ENCODE measurements at regions not wholly inside any gene's neighbourhood (a gene's known extent, or its start where the extent isn't known, plus 50 kb on each side); places are given as distances from the start of the nearest gene placed in this dataset.
"Not testable (repeated sequence)": the region's sequence is repeated elsewhere in the genome, so short reads cannot be mapped to it uniquely, and the experiment has no call there.

DNA sequence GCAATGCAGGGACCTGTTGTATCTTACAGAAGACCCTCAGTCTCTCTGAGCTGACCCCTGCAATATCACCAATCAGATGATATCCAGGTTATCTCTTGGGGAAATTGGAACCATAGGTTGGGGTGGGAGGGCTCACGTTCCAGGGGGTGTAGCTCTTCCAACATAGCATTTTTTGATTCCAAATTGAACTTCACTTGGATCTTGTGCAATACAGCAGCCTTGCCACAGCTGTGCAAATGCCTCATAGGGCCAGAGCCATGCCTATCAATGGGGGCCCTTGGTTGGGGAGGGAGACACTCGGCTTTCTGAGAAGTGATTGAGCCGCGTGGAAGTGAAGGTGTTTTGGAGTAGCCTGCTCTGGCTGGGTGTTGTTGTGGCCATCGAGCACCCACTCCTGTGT is 117.2 kb upstream of the PITX1 start:
- no peak for DNase-seq (ENCODE audit: low read depth)
- H3K4me3 ChIP-seq (ENCODE audit: low read depth, low read length), result no peak overlapping the region

DNA sequence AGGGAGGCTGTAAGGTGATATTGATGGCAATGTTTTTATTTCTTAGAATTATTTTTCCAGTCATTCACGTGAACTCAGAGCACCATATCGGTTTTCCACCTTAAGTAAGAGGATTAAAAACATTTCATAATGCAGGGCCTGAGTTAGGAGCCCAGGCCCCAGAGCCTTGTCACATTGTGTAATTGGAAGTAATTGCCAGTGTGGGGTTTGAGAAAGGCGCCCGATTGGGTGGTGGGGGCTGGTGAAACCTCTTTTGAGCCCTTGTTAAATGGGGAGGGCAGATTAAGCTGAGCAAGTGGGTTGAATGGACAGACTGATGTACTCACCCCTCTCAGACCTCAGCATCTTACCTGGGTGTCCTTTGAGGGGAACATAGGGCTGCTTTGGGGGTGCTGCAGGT is 116.7 kb upstream of the PITX1 start:
- no peak overlapping the region for H3K4me3 ChIP-seq (ENCODE audit: low read depth, low read length)
- no peak for DNase-seq (ENCODE audit: low read depth)

GRCh38 chr5:135149956-135150723 is 116.1 kb upstream of the PITX1 start:
- no peak for DNase-seq (ENCODE audit: low read depth)
- H3K4me3 ChIP-seq (ENCODE audit: low read depth, low read length), result no peak overlapping the region

GRCh38 chr5:135149229-135149955 is 115.4 kb upstream of the PITX1 start:
- no peak for DNase-seq (ENCODE audit: low read depth)
- no peak overlapping the region for H3K4me3 ChIP-seq (ENCODE audit: low read depth, low read length)

GRCh38 chr5:135147294-135148090 is 113.5 kb upstream of the PITX1 start:
- H3K4me3 ChIP-seq (ENCODE audit: low read depth, low read length), result no peak overlapping the region
- DNase-seq (ENCODE audit: low read depth), result no peak

DNA sequence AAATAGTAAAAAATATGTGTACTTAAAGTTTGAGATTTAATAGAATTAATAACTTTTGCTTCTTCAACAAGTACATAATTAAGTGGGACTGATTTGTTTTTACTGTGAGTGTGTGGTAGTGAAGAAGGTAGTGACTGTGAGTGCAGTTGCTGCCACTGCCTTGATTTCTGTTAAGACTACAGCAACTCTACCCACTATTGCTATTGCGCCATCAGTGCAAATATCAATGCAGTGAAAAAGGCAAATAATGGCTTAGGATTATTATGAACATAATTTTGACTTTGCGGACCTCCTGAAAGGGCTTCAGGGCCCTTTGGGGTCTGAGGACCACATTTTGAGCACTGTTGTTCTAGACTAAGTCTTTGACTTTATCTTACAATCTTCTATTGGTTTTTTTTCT is 112.0 kb upstream of the PITX1 start:
- no peak for DNase-seq (ENCODE audit: low read depth)
- no peak overlapping the region for H3K4me3 ChIP-seq (ENCODE audit: low read depth, low read length)

DNA sequence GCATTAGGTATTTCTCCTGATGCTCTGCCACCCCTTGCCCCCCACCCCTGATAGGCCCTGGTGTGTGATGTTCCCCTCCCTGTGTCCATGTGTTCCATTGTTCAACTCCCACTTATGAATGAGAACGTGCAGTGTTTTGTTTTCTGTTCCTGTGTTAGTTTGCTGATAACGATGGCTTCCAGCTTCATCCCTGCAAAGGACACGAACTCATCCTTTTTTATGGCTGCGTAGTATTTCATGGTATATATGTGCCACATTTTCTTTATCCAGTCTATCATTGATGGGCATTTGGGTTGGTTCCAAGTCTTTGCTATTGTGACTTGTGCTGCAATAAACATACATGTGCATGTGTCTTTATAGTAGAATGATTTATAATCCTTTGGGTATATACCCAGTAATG is 109.7 kb upstream of the PITX1 start:
- DNase-seq (ENCODE audit: low read depth); H3K4me3 ChIP-seq (ENCODE audit: low read depth, low read length): not testable (repeated sequence)

- no peak for DNase-seq (ENCODE audit: low read depth)
- no peak overlapping the region for H3K4me3 ChIP-seq (ENCODE audit: low read depth, low read length)
These were observed 107.6 kb upstream of the PITX1 start for GRCh38 chr5:135141303-135142268.

DNA sequence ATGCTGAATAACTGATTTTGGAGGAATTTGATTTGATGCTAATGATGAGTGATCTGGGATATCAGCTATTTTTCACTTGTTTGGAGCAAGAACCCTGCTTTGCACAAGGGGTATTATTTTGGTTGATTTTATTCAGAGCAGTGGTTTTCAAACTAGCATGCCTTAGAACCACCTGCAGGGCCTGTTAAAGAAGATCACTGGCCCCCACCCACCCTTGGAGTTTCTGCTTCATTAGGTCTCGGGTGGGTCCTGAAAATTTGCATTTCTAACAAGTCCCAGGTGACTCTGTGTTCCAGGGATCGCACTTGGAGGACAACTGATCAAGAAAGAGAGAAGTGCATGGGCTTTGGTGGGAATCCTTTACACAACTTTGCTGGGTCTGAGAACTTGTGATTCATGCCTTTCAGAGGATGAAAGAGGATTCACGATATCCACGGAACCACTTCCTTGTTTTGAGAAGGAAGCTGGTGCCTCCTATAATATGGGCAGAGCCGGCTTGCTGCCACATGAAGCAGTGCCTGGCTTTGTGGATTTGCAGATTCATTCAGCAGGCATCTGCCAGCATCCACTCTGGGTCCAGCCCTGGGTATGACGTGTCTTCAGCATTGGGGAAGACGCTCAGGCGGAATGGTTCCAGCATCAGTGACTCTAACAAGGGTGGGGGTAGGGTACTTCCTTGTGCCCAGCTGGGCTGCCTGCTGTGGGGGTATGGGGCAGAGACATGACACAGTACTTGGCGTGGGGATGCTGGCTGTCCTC is 106.6 kb upstream of the PITX1 start:
- no peak overlapping the region for H3K4me3 ChIP-seq (ENCODE audit: low read depth, low read length)
- DNase-seq (ENCODE audit: low read depth), result peak; percentile 38

DNA sequence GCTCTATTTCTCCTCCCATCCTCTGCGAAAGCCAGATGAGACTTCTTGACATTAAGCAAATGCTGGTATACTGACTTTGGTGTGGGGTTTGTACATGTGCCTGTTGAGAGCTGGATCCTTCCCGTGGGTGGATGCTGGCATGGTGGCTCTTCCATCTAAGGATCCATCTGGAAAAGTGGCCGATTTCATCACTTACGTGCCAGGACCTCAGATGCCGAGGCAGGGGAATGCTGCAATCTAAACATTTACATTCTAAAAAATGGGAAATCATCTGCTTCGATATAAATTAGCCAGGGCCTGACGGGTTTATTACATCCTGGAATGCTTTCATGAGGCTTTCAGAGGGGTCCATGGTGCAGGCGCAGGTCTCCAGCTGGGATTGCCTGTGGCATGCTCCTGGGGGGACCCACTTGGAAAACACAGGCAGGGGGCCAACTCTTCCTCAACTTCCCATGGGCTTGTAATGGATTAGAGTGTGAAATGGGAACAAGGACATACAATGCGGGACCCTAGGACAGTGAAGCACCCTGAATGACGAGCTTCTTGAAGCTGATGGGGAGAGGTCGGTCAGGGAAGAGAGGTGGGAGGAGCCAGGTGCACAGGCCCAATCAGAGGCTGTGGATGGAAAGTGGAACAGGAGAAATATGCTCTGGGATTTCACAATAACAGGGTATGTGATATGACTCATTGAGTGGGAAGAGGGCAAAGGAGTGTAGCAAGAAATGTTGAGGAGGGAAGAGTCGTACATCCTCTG is 105.5 kb upstream of the PITX1 start:
- DNase-seq (ENCODE audit: low read depth), result peak; percentile 81
- H3K4me3 ChIP-seq (ENCODE audit: low read depth, low read length), result no peak overlapping the region

DNA sequence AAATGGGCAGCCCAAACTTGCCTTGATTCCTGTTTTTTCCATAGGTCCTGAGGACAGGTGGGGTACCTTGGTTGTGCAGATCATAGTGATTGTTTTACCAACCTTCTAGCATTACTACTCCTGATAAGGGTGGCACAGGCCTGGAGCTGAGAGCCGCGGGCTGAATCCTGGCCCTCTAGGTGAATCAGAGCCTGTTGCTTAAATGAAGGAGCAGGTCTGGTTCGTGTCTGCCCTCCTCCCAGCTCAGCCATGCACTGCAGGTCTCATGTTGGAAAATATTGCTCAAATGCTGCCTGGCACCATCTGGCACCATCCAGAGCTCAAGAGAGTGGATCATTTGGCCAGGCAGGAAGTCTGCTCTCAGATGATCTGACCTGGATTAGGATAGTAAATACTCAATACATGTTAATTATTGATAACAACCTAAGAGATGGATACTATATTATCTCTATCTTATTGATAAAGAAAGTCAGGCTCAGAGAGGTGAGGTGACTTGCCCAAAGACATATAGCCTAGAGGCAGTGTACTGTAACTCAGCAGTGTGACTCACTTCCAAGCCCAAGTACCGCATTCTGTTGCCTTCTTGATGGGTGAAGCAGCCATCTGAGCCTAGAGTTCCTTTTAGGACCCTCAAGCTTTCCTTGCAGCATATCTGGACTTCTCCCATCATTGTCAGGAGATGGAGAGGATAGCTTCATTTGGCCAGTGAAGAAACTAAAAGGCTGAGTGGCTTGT is 104.3 kb upstream of the PITX1 start:
- no peak overlapping the region for H3K4me3 ChIP-seq (ENCODE audit: low read depth, low read length)
- DNase-seq (ENCODE audit: low read depth), result no peak

GRCh38 chr5:135137146-135137915 is 103.3 kb upstream of the PITX1 start:
- no peak overlapping the region for H3K4me3 ChIP-seq (ENCODE audit: low read depth, low read length)
- DNase-seq (ENCODE audit: low read depth), result no peak

DNA sequence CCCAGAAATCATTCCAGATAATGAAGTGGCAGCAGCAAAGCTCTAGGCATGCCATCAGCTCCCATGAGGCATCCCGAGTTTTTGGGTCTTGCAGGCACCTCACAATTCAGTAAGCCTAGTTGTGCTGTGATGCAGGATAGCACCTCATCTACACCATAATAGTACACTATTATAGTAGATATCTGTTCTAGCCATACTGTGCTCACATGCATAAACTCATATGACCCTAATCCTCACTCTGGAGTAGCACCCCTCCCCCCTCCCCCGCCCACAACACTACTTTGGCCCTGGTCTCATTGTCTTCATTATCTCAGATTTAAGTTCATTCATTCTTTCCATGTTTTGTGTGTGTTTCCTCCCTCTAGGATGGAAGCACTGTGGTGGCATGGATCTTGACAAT is 102.5 kb upstream of the PITX1 start:
- DNase-seq (ENCODE audit: low read depth), result no peak
- H3K4me3 ChIP-seq (ENCODE audit: low read depth, low read length), result no peak overlapping the region

DNA sequence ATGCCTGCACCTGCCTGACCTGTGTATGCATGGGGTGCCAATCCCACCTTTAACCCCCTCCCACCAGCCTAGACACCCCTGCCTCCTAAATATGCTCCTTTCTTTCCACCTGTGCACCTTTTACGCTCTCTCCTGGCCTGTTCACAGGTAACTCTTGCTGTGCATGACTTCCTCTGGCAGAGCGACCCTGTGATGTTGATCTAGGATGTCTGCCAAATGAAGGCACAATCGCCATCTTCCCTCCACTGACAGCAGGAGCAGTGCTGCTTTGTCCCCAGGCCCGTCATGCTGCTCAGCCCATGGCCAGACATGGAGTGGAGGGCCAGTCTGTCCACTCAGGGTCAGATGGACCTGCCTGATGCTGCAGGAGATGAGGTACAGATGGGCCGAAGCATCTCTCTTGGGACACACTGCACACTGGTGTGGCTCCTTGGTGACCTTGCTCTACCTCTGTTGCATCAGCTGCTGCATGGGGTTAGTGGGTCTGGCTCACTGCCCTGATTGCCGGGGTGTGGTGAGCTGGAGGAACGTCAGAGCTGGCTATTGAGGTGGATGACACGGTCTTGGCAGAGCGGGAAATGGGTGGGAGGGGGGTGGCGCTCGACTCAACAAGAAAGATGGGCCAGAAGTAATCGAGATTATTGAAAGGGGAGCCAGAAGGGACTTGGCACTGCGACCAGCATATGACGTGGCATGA is 101.7 kb upstream of the PITX1 start:
- H3K4me3 ChIP-seq (ENCODE audit: low read depth, low read length), result no peak overlapping the region
- peak; percentile 52 for DNase-seq (ENCODE audit: low read depth)

- no peak overlapping the region for H3K4me3 ChIP-seq (ENCODE audit: low read depth, low read length)
These were observed 100.8 kb upstream of the PITX1 start for GRCh38 chr5:135134691-135135381.

More at GRCh38 chr5:135134691-135135381, 100.8 kb upstream of the PITX1 start:
- no peak for DNase-seq (ENCODE audit: low read depth)

Data from skeletal muscle cell (primary cell).